LNCAP (cell line): ENCODE measurements at regions not wholly inside any gene's neighbourhood (a gene's known extent, or its start where the extent isn't known, plus 50 kb on each side); places are given as distances from the start of the nearest gene placed in this dataset.

Experiments used
- TF ChIP-seq, protein P1 (sequence below): fragments of 450-650 bp; IDR thresholded peaks from 2 replicates; pipeline ENCODE4 v1.5.1; 2017; ENCODE audit warnings: mild to moderate bottlenecking

DNA sequence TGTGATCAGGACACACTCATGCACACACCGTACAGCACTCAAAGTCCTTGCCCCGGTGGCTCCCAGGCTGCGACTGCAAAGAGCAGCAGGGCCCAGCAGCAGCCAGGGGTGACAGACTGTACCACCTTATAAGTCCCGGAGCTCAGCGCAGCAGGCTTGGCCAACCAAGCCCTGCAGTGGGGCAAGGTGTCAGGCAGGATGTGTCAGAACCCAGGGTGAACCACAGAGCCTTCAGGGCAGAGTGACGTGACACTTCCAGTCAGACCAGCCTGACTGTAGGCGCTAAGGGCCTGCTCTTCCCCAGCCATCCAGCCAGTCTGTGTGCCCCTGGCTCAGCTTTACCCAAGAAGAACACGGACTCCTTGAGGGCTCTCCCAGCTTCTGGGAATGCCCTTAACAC lies 204.1 kb downstream of the COPRS start:
- TF ChIP-seq, protein P1, sequence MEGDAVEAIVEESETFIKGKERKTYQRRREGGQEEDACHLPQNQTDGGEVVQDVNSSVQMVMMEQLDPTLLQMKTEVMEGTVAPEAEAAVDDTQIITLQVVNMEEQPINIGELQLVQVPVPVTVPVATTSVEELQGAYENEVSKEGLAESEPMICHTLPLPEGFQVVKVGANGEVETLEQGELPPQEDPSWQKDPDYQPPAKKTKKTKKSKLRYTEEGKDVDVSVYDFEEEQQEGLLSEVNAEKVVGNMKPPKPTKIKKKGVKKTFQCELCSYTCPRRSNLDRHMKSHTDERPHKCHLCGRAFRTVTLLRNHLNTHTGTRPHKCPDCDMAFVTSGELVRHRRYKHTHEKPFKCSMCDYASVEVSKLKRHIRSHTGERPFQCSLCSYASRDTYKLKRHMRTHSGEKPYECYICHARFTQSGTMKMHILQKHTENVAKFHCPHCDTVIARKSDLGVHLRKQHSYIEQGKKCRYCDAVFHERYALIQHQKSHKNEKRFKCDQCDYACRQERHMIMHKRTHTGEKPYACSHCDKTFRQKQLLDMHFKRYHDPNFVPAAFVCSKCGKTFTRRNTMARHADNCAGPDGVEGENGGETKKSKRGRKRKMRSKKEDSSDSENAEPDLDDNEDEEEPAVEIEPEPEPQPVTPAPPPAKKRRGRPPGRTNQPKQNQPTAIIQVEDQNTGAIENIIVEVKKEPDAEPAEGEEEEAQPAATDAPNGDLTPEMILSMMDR, result no peak

DNA sequence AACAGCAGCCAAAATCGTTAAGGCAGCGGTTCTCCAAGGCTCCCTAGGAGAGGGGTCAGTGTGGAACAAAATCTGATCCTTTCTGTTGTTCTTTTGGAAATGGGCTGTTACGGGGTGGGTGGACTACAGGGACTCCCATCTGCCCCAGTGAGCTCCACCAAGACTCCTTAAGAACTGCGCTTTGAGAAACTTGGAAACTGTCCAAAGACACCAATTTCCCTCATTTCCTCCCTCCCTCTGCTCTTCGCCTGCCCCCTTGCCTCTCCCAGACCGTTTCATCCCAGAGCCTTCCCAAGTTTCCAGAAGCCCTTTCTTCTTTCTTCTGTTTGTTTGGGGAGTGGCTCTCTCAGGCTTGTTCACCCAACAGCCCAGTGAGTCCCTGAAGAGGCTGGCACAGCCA lies 205.4 kb downstream of the COPRS start:
- TF ChIP-seq, protein P1, result no peak

DNA sequence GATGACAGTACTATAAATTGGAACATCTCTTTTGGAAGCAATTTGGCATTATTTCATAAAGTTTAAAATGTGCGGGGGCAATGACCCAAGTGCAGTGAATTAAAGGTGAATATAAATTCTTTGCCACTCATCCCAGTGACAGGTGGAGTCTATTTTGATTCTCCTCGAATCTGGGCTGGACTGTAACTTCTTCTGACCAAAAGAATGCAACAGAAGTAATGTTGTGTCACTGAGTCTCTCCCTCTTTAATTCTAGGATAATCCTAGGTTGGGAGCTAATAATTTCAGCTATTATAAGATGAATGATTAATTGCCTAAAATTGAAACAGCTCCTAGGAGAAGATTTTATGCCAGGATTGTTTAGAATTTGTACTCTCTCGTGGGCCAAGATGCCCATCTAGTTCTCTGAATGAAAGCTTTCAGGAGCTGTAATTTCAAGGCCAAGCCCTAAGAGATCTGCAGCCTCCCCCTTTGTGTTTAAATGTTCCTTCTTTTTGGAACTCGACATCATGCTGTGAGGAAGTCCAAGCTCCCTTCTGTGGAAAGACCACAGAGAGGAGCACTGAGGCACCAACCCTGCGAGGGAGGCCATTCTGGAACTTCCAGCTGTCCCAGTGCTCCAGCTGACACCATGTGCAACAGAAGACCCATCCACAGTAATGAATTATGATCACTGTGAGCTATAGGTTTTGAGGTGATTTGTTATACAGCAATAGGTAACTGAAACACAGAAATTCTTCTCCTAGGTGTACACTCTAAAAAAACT lies 208.1 kb downstream of the COPRS start:
- TF ChIP-seq, protein P1, result no peak

DNA sequence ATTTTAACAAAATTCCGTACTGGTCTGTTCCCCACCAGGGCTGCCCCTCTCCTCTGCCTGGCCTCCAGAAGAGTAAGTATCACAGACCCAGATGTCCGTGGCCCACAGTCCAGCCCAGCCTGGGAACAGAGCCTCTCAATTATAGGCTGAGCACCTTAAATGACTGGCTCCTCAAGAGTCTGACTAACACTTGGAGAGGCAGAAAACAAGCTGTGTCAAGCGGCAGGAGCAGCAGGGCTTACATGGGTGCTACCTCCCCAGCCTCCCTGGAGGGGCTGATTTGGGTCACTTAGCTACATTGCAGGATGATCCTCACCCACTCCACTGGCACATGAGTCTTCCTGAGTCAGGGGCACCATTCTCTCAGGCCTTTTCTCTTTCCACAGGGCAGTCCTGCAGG lies 209.7 kb downstream of the COPRS start:
- TF ChIP-seq, protein P1, result no peak

DNA sequence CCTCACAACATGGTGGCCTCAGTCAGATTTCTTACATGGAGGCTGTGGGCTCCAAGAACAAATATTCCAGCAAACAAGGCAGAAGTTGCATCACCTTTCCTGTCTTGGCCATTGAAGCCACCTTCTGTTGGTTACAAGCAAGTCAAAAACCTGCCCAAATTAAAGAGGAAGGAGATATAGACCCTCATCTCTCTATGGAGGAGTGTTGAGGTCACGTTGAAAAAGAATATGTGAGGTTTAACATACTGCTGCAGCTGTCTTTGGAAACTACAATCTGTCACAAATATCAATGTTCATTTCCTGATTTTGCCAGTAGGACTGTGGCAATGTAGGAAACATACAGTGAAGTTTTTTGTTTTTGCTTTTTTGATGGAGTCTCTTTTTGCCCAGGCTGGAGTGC lies 211.4 kb downstream of the COPRS start:
- TF ChIP-seq, protein P1, result no peak

DNA sequence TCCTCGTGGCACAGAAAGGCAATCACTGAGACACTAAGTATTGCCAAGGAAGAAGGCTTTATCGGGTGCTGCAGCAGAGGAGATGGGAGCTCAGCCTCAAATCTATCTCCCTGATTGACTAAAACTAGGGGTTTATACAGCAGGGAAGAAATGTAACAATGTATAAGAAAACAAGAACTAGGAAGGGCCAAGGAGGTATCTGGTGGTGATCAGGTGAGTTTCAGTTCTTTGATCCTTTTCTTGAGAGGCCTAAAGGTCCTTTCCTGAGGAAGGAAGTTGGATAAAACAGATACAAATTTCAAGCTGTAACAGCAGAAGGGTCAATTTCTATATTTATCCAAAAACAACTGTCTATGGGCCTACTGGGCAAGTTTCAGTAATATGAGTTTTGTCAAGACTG lies 212.4 kb downstream of the COPRS start:
- TF ChIP-seq, protein P1, result no peak

DNA sequence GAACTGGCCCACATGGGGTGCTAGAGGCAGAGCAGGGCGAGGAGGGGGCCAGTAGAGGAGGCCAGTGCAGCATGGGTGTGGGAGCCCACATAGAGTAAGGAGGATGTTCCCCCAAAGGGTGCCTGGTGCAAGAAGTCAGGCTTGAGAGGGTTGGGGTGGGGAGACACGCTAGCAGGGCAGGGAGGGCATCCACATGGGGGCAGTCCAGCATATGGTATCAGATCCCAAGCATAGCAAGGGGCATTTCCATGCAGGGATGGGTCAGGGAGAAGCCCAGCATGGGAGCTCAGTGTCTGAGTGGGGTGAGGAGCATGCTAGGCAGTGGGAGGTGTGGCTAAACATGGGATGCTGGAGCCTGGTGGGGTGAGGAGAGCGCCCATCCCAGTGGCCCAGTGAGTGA lies 213.7 kb downstream of the COPRS start:
- TF ChIP-seq, protein P1, result no peak

DNA sequence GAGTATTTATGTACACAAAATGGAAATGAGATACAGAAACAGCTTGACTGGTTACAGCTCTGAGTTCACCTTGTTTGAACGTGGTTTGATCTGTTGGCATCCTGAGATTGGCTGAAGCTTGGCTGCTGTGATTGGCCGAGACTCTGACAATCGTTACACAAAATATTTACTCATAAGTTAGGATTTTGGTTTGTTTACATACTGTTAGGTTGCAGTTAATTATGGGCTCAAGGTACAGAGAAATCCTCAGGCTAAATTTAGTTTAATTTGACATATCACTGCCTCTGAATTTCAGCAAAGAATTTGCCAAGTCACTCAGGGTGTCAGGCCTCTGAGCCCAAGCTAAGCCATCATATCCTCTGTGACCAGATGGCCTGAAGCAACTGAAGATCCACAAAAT lies 227.3 kb downstream of the COPRS start:
- TF ChIP-seq, protein P1, result no peak
